Common myeloid progenitor, CD34-positive (primary cell): ENCODE measurements at regions not wholly inside any gene's neighbourhood (a gene's known extent, or its start where the extent isn't known, plus 50 kb on each side); places are given as distances from the start of the nearest gene placed in this dataset.

Experiments used
- CTCF ChIA-PET: fragments of 350-600 bp; sonication (Branson Sonifier 250); formaldehyde crosslinking; loops from one replicate; lab custom pipeline; 2021; ENCODE audit warnings: antibody characterized with exemption; lab: Charles Lee
- POLR2A ChIA-PET: fragments of 350-600 bp; sonication (Branson Sonifier 250); formaldehyde crosslinking; loops from one replicate; lab custom pipeline; 2021; ENCODE audit warnings: antibody characterized with exemption; lab: Charles Lee
- DNase-seq, 3 donors: peaks; one replicate each; pipeline versions ENCODE4 v3.0.0 to v3.0.0-alpha.2; 2013
- H3K27ac ChIP-seq, 2 experiments: 1 replicate in 1 of 2; 2 replicates in 1 of 2; pipeline ENCODE4 v1.7.0; 2013; ENCODE audit warnings: inconsistent platforms in 2 of 2, low read length in 2 of 2, mild to moderate bottlenecking in 2 of 2, low read depth in 1 of 2, moderate library complexity in 1 of 2; ENCODE audit not compliant: severe bottlenecking in 2 of 2, insufficient read depth in 1 of 2, poor library complexity in 1 of 2
- H3K27me3 ChIP-seq, 5 experiments: replicated peaks in 2 of 5; 1 replicate in 3 of 5; 2 replicates in 2 of 5; pipeline versions ENCODE4 v1.6.1 to v1.7.0; 2013; ENCODE audit warnings: low read length in 4 of 5, mild to moderate bottlenecking in 2 of 5, moderate library complexity in 2 of 5, inconsistent platforms in 1 of 5; ENCODE audit not compliant: insufficient read depth in 5 of 5, control insufficient read depth in 4 of 5
- H3K36me3 ChIP-seq, 4 experiments: 1 replicate in 2 of 4; 2 replicates in 2 of 4; pipeline versions ENCODE4 v1.6.1 to v1.7.0; 2013; ENCODE audit warnings: low read length in 3 of 4, control low read depth in 1 of 4, mild to moderate bottlenecking in 1 of 4; ENCODE audit not compliant: control insufficient read depth in 4 of 4, insufficient read depth in 4 of 4
- H3K4me1 ChIP-seq, 4 experiments: 1 replicate in 3 of 4; 2 replicates in 1 of 4; pipeline versions ENCODE4 v1.6.1 to v1.7.1; 2013; ENCODE audit warnings: low read length in 3 of 4, mild to moderate bottlenecking in 3 of 4, control low read depth in 1 of 4, inconsistent platforms in 1 of 4, moderate library complexity in 1 of 4; ENCODE audit not compliant: control insufficient read depth in 4 of 4, insufficient read depth in 4 of 4; ENCODE audit errors: control extremely low read depth in 1 of 4
- H3K4me3 ChIP-seq, 7 experiments: 1 replicate in 4 of 7; 2 replicates in 3 of 7; pipeline versions ENCODE4 v1.5.1 to v1.7.0; 2013; ENCODE audit warnings: mild to moderate bottlenecking in 7 of 7, low read length in 6 of 7, moderate library complexity in 6 of 7, inconsistent platforms in 2 of 7, low read depth in 2 of 7, control low read depth in 1 of 7; ENCODE audit not compliant: insufficient read depth in 4 of 7, control insufficient read depth in 1 of 7; ENCODE audit errors: extremely low read depth in 1 of 7
- H3K9me3 ChIP-seq, 5 experiments: 1 replicate in 4 of 5; 2 replicates in 1 of 5; pipeline versions ENCODE4 v1.6.1 to v1.7.1; 2013; ENCODE audit warnings: low read length in 4 of 5, mild to moderate bottlenecking in 2 of 5, inconsistent platforms in 1 of 5, low read depth in 1 of 5, moderate library complexity in 1 of 5; ENCODE audit not compliant: control insufficient read depth in 4 of 5, insufficient read depth in 2 of 5; ENCODE audit errors: control extremely low read depth in 1 of 5
- WGBS: methylation state at CpG from one replicate; pipeline ENCODE4 v1.1.5; 2013; ENCODE audit not compliant: insufficient coverage; 5-methylcytosine and 5-hydroxymethylcytosine counted together

DNA sequence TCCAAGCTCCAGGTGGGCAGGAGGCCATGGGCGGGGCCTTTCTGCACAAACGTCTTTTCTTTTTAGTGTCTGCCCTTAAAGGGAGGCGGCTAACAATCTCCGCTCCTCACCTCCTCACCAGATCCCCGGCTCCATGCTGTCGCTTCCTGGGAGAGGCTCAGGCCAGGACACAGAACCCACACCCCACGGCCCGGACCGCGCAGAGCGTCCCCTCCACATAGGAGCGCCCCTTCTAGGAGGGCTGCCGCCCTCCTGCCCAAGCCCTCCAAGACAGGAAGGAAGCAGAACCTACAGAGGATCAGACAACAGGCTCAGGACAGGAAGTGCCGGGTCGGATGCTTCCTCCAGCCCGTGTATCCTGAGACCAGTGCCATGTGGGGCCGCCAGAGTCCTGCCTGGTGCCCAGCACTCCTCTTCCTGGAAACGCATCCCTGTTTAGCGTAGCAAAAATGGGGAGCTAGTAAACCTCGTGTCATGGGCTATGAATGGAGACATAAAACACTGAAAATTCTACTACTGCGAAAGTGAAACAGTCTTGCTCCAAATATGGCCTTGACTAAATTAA, 83.2 kb upstream of the ATP10A start:
- no peak overlapping the region for H3K4me3 ChIP-seq
- H3K36me3 ChIP-seq = no peaks in the 10 kb centered on the region
- H3K27ac ChIP-seq = no peak overlapping the region
- peaks cover 0 to 8% (median 0%) of the 10 kb centered on the region in 4 experiments for H3K4me1 ChIP-seq
- ChIA-PET POLR2A (no interaction called here), CTCF (interaction anchor here (1.0 kb wide), 1 partner anchor 318 kb away, joined by 3 read pairs; no protein-coding TSS in a partner anchor)
- no peaks in the 10 kb centered on the region for H3K27me3 ChIP-seq
- no peak for DNase-seq
- no peaks in the 10 kb centered on the region for H3K9me3 ChIP-seq
- 77% methylated on average over 15 of the region's 21 CpGs for WGBS

DNA sequence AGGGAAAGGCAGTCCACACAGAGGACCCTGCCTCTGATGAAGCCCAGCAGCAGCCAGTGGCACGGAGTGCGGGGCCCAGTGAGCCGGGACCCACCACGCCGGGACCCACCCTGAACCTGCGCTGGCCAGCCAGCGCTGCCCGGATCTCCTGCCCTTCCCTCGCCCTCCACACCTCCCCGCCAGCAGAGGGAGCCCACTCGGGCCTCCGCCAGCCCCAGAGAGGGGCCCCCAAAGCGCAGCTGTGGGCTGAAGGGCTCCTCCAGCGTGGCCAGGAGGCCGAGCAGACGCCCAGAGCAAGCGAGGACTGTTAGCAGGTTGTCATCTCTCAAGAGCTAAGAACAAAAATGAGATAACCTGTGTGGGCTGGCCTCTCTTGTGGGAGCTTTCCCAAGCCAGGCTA, 81.3 kb upstream of the ATP10A start:
- H3K4me3 ChIP-seq = no peak overlapping the region
- peaks cover 0 to 8% (median 0%) of the 10 kb centered on the region in 4 experiments for H3K4me1 ChIP-seq
- 87% methylated on average over 17 of the region's 17 CpGs for WGBS
- ChIA-PET CTCF (no interaction called here), POLR2A (no interaction called here)
- no peaks in the 10 kb centered on the region for H3K9me3 ChIP-seq
- no peak for DNase-seq
- H3K27ac ChIP-seq = no peak overlapping the region
- no peaks in the 10 kb centered on the region for H3K36me3 ChIP-seq
- no peaks in the 10 kb centered on the region for H3K27me3 ChIP-seq

GRCh38 chr15:25943831-25944230, 80.7 kb upstream of the ATP10A start:
- ChIA-PET CTCF (no interaction called here), POLR2A (no interaction called here)
- H3K27me3 ChIP-seq = no peaks in the 10 kb centered on the region
- WGBS = 90% methylated on average over 5 of the region's 9 CpGs
- H3K9me3 ChIP-seq = no peaks in the 10 kb centered on the region
- no peak for DNase-seq
- H3K4me1 ChIP-seq = peaks cover 0 to 8% (median 0%) of the 10 kb centered on the region in 4 experiments
- H3K27ac ChIP-seq = no peak overlapping the region
- H3K36me3 ChIP-seq = no peaks in the 10 kb centered on the region
- no peak overlapping the region for H3K4me3 ChIP-seq

GRCh38 chr15:25939122-25939521, 76.0 kb upstream of the ATP10A start:
- H3K4me3 ChIP-seq = no peak overlapping the region
- peak in 1 of 3 donors; percentile 9 for DNase-seq
- no peaks in the 10 kb centered on the region for H3K4me1 ChIP-seq
- CTCF ChIA-PET = no interaction called here
- POLR2A ChIA-PET = no interaction called here
- no peak overlapping the region for H3K27ac ChIP-seq
- H3K27me3 ChIP-seq = peaks cover 0 to 3% (median 0%) of the 10 kb centered on the region in 5 experiments
- H3K36me3 ChIP-seq = no peaks in the 10 kb centered on the region
- H3K9me3 ChIP-seq = no peaks in the 10 kb centered on the region
- 94% methylated on average over 2 of the region's 4 CpGs for WGBS

GRCh38 chr15:25937796-25938195, 74.7 kb upstream of the ATP10A start:
- peaks cover 0 to 6% (median 5%) of the 10 kb centered on the region in 4 experiments for H3K4me1 ChIP-seq
- no peaks in the 10 kb centered on the region for H3K36me3 ChIP-seq
- peaks cover 0 to 4% (median 3%) of the 10 kb centered on the region in 5 experiments for H3K27me3 ChIP-seq
- H3K9me3 ChIP-seq = no peaks in the 10 kb centered on the region
- H3K27ac ChIP-seq = no peak overlapping the region
- ChIA-PET POLR2A (no interaction called here), CTCF (no interaction called here)
- no peak overlapping the region for H3K4me3 ChIP-seq
- DNase-seq = no peak

DNA sequence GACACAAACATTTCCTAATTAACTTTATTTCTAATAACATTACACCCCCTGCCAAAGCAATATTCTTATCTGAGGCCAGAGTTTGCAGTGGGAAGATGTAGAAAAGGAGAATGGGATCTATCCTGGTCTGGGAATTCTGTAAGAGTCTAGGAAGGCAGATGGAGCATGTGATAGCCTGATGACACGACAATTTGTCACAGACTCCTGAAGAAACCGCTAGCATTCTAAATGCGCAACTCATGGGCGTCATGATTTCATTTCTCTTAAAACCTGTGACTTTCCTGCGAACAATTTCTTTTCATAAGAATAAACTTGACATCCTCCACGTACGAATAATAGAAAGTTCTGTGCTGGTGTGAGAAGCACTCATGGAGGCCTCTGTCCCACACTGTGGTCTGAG, 72.9 kb upstream of the ATP10A start:
- Histone ChIP-seq H3K36me3 (no peaks in the 10 kb centered on the region), H3K27me3 (peaks cover 0 to 4% (median 3%) of the 10 kb centered on the region in 5 experiments), H3K27ac (no peak overlapping the region), H3K4me1 (peaks cover 0 to 6% (median 5%) of the 10 kb centered on the region in 4 experiments), H3K4me3 (no peak overlapping the region), H3K9me3 (no peaks in the 10 kb centered on the region)
- DNase-seq = no peak
- ChIA-PET CTCF (no interaction called here), POLR2A (no interaction called here)
- WGBS = 67% methylated on average over 3 of the region's 7 CpGs

DNA sequence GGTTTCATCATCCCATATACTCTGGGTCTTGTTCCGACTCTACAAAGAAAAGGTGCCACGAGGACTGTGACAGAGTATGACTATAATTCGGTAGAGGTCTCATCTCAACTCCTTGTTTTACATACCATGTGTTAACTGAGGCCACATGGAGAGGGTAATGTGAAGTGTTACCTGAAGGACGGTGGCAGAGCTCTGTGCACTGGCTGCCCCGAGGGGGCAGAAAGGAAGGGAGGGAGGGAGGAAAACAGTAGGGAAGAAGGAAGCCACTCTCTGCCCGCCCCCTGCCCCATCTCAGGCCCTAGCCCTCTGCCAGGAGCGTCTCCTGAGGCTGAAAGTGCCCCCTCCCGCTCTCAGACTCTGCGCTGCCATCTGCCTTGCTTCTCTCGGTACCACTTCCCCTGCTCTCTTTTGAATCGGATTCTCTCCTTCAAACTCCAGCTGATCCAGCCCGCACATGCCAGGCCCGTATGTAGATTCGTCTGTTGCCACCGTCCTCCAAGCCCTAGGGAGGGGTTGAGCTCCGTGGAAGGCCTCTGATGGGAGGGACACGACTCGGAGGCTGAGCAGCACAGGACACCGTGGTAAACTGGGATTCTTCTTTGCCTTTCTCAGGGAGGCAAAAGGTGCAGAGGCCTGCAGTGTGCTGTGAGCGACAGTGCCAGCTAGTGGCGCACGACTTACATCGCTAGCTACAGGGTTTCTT, 70.5 kb upstream of the ATP10A start:
- H3K9me3 ChIP-seq = peaks cover 0 to 7% (median 0%) of the 10 kb centered on the region in 5 experiments
- no peaks in the 10 kb centered on the region for H3K36me3 ChIP-seq
- peak overlapping the region in 6 of 7 experiments; percentile 54 to 76 (median 63) for H3K4me3 ChIP-seq
- peaks cover 0 to 6% (median 5%) of the 10 kb centered on the region in 4 experiments for H3K4me1 ChIP-seq
- H3K27ac ChIP-seq = no peak overlapping the region
- ChIA-PET POLR2A (no interaction called here), CTCF (interaction anchor here (0.6 to 4.3 kb wide), 17 partner anchors 10 to 916 kb away, joined by 3 to 17 read pairs (median 4); no protein-coding TSS in a partner anchor)
- 6% methylated on average over 10 of the region's 23 CpGs for WGBS
- peaks cover 0 to 4% (median 3%) of the 10 kb centered on the region in 5 experiments for H3K27me3 ChIP-seq
- DNase-seq = peak; percentile 72 to 86 (median 84)
